Loucy (cell line): ENCODE measurements at regions not wholly inside any gene's neighbourhood (a gene's known extent, or its start where the extent isn't known, plus 50 kb on each side); places are given as distances from the start of the nearest gene placed in this dataset.
"Not testable (repeated sequence)": the region's sequence is repeated elsewhere in the genome, so short reads cannot be mapped to it uniquely, and the experiment has no call there.

Experiments used
- CTCF ChIP-seq: fragments of 200-600 bp; sonication (generic); conservative IDR thresholded peaks from 2 replicates; pipeline ENCODE4 v1.5.1; 2014; ENCODE audit warnings: mild to moderate bottlenecking, antibody characterized with exemption, low read length
- EZH2phosphoT487 ChIP-seq: fragments of 200-600 bp; IDR thresholded peaks from 2 replicates; pipeline ENCODE4 v1.6.1; 2018; ENCODE audit warnings: antibody characterized with exemption, mild to moderate bottlenecking, moderate library complexity, borderline replicate concordance

- TF ChIP-seq CTCF, EZH2phosphoT487: not testable (repeated sequence)
Observed at GRCh38 chr1:83413839-83414107, 585.2 kb downstream of the TTLL7 start.
